ENCODE measurements at regions not wholly inside any gene's neighbourhood (a gene's known extent, or its start where the extent isn't known, plus 50 kb on each side); places are given as distances from the start of the nearest gene placed in this dataset.
"Not testable (repeated sequence)": the region's sequence is repeated elsewhere in the genome, so short reads cannot be mapped to it uniquely, and the experiment has no call there.

- DNase-seq (ENCODE audit: low spot score): no peak
Observed at GRCh38 chr6:121876721-121877120, 441.3 kb downstream of the GJA1 start.

- peak; percentile 21 for DNase-seq (ENCODE audit: low spot score)
Observed at GRCh38 chr6:121879149-121879548, 443.7 kb downstream of the GJA1 start.

- no peak for DNase-seq (ENCODE audit: low spot score)
Observed at GRCh38 chr6:121880831-121881230, 445.4 kb downstream of the GJA1 start.

GRCh38 chr6:121881974-121882667, 446.7 kb downstream of the GJA1 start:
- peak; percentile 66 for DNase-seq (ENCODE audit: low spot score)

- DNase-seq (ENCODE audit: low spot score): no peak
Observed at GRCh38 chr6:121884091-121884490, 448.6 kb downstream of the GJA1 start.

GRCh38 chr6:121884620-121885019, 449.2 kb downstream of the GJA1 start:
- no peak for DNase-seq (ENCODE audit: low spot score)

- DNase-seq (ENCODE audit: low spot score): no peak
Observed at GRCh38 chr6:121885399-121886152, 450.1 kb downstream of the GJA1 start.

GRCh38 chr6:121886223-121886830, 450.9 kb downstream of the GJA1 start:
- DNase-seq (ENCODE audit: low spot score): no peak

- DNase-seq (ENCODE audit: low spot score): no peak
Observed at GRCh38 chr6:121887724-121888123, 452.3 kb downstream of the GJA1 start.

- no peak for DNase-seq (ENCODE audit: low spot score)
Observed at GRCh38 chr6:121890307-121890910, 455.0 kb downstream of the GJA1 start.

- DNase-seq (ENCODE audit: low spot score): not testable (repeated sequence)
Observed at GRCh38 chr6:121895731-121896130, 460.3 kb downstream of the GJA1 start.

GRCh38 chr6:121896363-121896762, 460.9 kb downstream of the GJA1 start:
- no peak for DNase-seq (ENCODE audit: low spot score)

GRCh38 chr6:121896771-121897170, 461.3 kb downstream of the GJA1 start:
- no peak for DNase-seq (ENCODE audit: low spot score)

- no peak for DNase-seq (ENCODE audit: low spot score)
Observed at GRCh38 chr6:121897337-121897760, 461.9 kb downstream of the GJA1 start.

GRCh38 chr6:121901432-121901831, 466.0 kb downstream of the GJA1 start:
- no peak for DNase-seq (ENCODE audit: low spot score)

GRCh38 chr6:121904559-121904958, 469.1 kb downstream of the GJA1 start:
- no peak for DNase-seq (ENCODE audit: low spot score)

GRCh38 chr6:121912905-121913304, 477.5 kb downstream of the GJA1 start:
- DNase-seq (ENCODE audit: low spot score): no peak

GRCh38 chr6:121917263-121917829, 481.9 kb downstream of the GJA1 start:
- DNase-seq (ENCODE audit: low spot score): no peak

GRCh38 chr6:121917834-121918559, 481.5 kb upstream of the HSF2 start:
- no peak for DNase-seq (ENCODE audit: low spot score)

- DNase-seq (ENCODE audit: low spot score): no peak
Observed at GRCh38 chr6:121920616-121921015, 478.8 kb upstream of the HSF2 start.

- DNase-seq (ENCODE audit: low spot score): no peak
Observed at GRCh38 chr6:121925024-121925423, 474.4 kb upstream of the HSF2 start.
